ENCODE measurements at regions not wholly inside any gene's neighbourhood (a gene's known extent, or its start where the extent isn't known, plus 50 kb on each side); places are given as distances from the start of the nearest gene placed in this dataset.

DNA sequence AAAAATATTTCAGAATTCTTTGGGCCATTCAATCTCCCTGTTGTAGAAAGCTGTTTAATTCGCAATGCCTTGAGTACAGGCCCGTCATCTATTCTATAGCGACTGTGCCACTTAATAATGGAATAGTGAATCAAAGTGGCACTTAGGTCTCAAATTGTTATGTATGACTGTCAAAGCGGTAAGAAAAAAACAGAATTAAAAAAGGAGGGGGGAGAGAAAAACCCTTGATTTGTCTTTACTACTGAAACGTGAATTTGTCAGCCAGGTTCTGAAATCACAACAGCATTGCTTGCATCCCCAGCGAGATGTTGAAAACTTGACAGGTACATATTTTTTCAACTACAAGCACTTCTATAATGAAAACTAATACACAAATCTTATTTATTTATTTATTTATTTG lies 320.9 kb downstream of the TFEC start:
- no peak for FAIRE-seq
- H2BK20ac ChIP-seq (ENCODE audit: low read length), result no peak overlapping the region
- H3K9me3 ChIP-seq (ENCODE audit: insufficient read depth in 2 of 2, low read depth in 1 of 2, low read length in 1 of 2), result no peaks in the 10 kb centered on the region
- WGBS, 2 experiments (ENCODE audit: extremely low coverage in 1 of 2, insufficient coverage in 1 of 2, insufficient read length in 1 of 2, insufficient replicate concordance in 2 of 2, low coverage in 1 of 2, low lambda C conversion rate in 2 of 2, missing lambda C conversion rate in 1 of 2), result 90% methylated on average over 6 of the region's 6 CpGs; no CpG with 5 or more reads in 1 of the 2 experiments
- H3K4ac ChIP-seq (replicated peaks; ENCODE audit: insufficient read length, low read depth, low read length), result no peak overlapping the region
- POLR2A ChIA-PET (ENCODE audit: partially characterized antibody), result no interaction called here
- no peaks in the 10 kb centered on the region for H3K27me3 ChIP-seq (replicated peaks in 1 of 4; ENCODE audit: control insufficient read depth in 3 of 4, extremely low read depth in 1 of 4, insufficient read depth in 3 of 4, low read length in 3 of 4)
- DNase-seq (ENCODE audit: low read depth in 1 of 2, low spot score in 2 of 2), result no peak
- no peak overlapping the region for H2BK12ac ChIP-seq (ENCODE audit: low read depth, low read length)
- H3K27ac ChIP-seq (ENCODE audit: low read depth, low read length), result no peak overlapping the region
- H2BK5ac ChIP-seq (ENCODE audit: low read depth, low read length), result no peak overlapping the region
- TF ChIP-seq FOSL1 (IDR thresholded peaks at IDR 0.05; ENCODE audit: insufficient read depth, low read depth, low read length) (no peak), SIRT6 (IDR thresholded peaks at IDR 0.05; ENCODE audit: low read length) (no peak), PHF8 (conservative IDR thresholded peaks at IDR 0.05; ENCODE audit: low read depth, low read length) (no peak), BACH1 (IDR thresholded peaks at IDR 0.05; ENCODE audit: low read length) (no peak), KDM4A (IDR thresholded peaks at IDR 0.05; ENCODE audit: low read depth, low read length, severe bottlenecking) (no peak)
- TF ChIP-seq, protein P1, sequence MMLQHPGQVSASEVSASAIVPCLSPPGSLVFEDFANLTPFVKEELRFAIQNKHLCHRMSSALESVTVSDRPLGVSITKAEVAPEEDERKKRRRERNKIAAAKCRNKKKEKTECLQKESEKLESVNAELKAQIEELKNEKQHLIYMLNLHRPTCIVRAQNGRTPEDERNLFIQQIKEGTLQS (IDR thresholded peaks at IDR 0.05; ENCODE audit: insufficient read depth, low read depth, low read length), result no peak
- no peak overlapping the region for H4K91ac ChIP-seq (replicated peaks; ENCODE audit: insufficient read length, low read length)
- H3K79me2 ChIP-seq (ENCODE audit: control insufficient read depth in 1 of 2, insufficient read depth in 2 of 2, low read length in 2 of 2), result no peaks in the 10 kb centered on the region
- H4K20me1 ChIP-seq (replicated peaks in 1 of 2; ENCODE audit: control insufficient read depth in 1 of 2, insufficient read depth in 2 of 2, low read length in 2 of 2), result no peaks in the 10 kb centered on the region
- no peak overlapping the region for H3K14ac ChIP-seq (ENCODE audit: insufficient read length)
- no peak overlapping the region for H2BK15ac ChIP-seq (ENCODE audit: low read length)
- H3K9ac ChIP-seq (replicated peaks in 1 of 4; ENCODE audit: extremely low read depth in 1 of 4, low read depth in 3 of 4, low read length in 3 of 4), result no peak overlapping the region
- no peaks in the 10 kb centered on the region for H3K23me2 ChIP-seq (ENCODE audit: low read depth, low read length)
- H2AFZ ChIP-seq (ENCODE audit: low read length), result no peak overlapping the region
- H4K5ac ChIP-seq (ENCODE audit: insufficient read length, low read depth, low read length), result no peak overlapping the region
- H3K23ac ChIP-seq (ENCODE audit: insufficient read length), result no peak overlapping the region
- H3K36me3 ChIP-seq (ENCODE audit: control insufficient read depth in 2 of 4, insufficient read depth in 4 of 4, low read length in 3 of 4), result no peaks in the 10 kb centered on the region
- no peaks in the 10 kb centered on the region for H3K4me1 ChIP-seq (replicated peaks in 1 of 4; ENCODE audit: control insufficient read depth in 3 of 4, insufficient read depth in 4 of 4, low read length in 3 of 4)
- no peaks in the 10 kb centered on the region for H3K79me1 ChIP-seq (ENCODE audit: low read depth, low read length)
- H3K4me2 ChIP-seq (ENCODE audit: insufficient read depth in 1 of 2, low read depth in 2 of 2, low read length in 2 of 2), result no peak overlapping the region
- H2BK120ac ChIP-seq (replicated peaks; ENCODE audit: low read depth, low read length), result no peak overlapping the region
- no peak overlapping the region for H4K8ac ChIP-seq (ENCODE audit: extremely low read depth, insufficient read depth, low read length)
- no peak overlapping the region for H3K56ac ChIP-seq (replicated peaks; ENCODE audit: insufficient read length, low read depth, low read length)
- no peak overlapping the region for H2AK5ac ChIP-seq (ENCODE audit: low read depth, low read length)
- H3K18ac ChIP-seq (ENCODE audit: extremely low read depth, low read length), result no peak overlapping the region
- H3K4me3 ChIP-seq (ENCODE audit: extremely low read depth in 1 of 4, insufficient read depth in 2 of 4, low read depth in 3 of 4, low read length in 4 of 4), result no peak overlapping the region
- CTCF ChIA-PET (ENCODE audit: partially characterized antibody), result no interaction called here
